ENCODE measurements at regions not wholly inside any gene's neighbourhood (a gene's known extent, or its start where the extent isn't known, plus 50 kb on each side); places are given as distances from the start of the nearest gene placed in this dataset.

GRCh38 chr5:51185850-51186329, 197.4 kb upstream of the ISL1 start:
- H3K9me1 ChIP-seq (replicated peaks; ENCODE audit: control insufficient read depth, extremely low read depth, insufficient read depth, low read length), result no peaks in the 10 kb centered on the region
- H4K20me1 ChIP-seq (replicated peaks; ENCODE audit: control insufficient read depth, extremely low read depth, insufficient read depth, low read length), result no peaks in the 10 kb centered on the region
- TF ChIP-seq JUN (IDR thresholded peaks at IDR 0.05; ENCODE audit: borderline replicate concordance, insufficient read depth, insufficient read length, low read depth) (no peak), POLR2A (IDR thresholded peaks at IDR 0.05; ENCODE audit: low read depth, low read length) (no peak), EZH2 (IDR thresholded peaks at IDR 0.05; ENCODE audit: borderline replicate concordance, low read depth, low read length, severe bottlenecking) (no peak), MYC (IDR thresholded peaks at IDR 0.05; ENCODE audit: low read depth, low read length) (no peak)
- no peak overlapping the region for H3K27ac ChIP-seq (ENCODE audit: insufficient read depth, low read depth, low read length)
- FAIRE-seq (no peak), DNase-seq (ENCODE audit: low read depth, low spot score) (no peak)
- H3K4me1 ChIP-seq (ENCODE audit: control insufficient read depth, extremely low read depth, insufficient read depth, low read length), result no peaks in the 10 kb centered on the region
- H3K36me3 ChIP-seq (ENCODE audit: control insufficient read depth in 2 of 2, extremely low read depth in 1 of 2, insufficient read depth in 2 of 2, low read length in 2 of 2), result no peaks in the 10 kb centered on the region
- H3K27me3 ChIP-seq (ENCODE audit: control insufficient read depth in 2 of 2, insufficient read depth in 2 of 2, low read length in 2 of 2), result no peaks in the 10 kb centered on the region
- no peaks in the 10 kb centered on the region for H3K9me3 ChIP-seq (replicated peaks; ENCODE audit: control insufficient read depth, insufficient read depth, low read length)
- no peak overlapping the region for H3K4me3 ChIP-seq (replicated peaks in 1 of 3; ENCODE audit: insufficient read depth in 1 of 3, low read depth in 1 of 3, low read length in 3 of 3)
- H2AFZ ChIP-seq (ENCODE audit: low read depth, low read length), result no peak overlapping the region
- H3K4me2 ChIP-seq (ENCODE audit: insufficient read depth, low read length), result no peak overlapping the region
- dilution Hi-C loops (cut with MboI; ENCODE audit: extremely low pct_ligation_motif_present, low sequenced_read_pairs), result no loop called here
- ChIA-PET POLR2A (no interaction called here), CTCF (no interaction called here)
- BruUV-seq (replicated peaks), result no TSS peak
- H3K79me2 ChIP-seq (ENCODE audit: control insufficient read depth, insufficient read depth, low read length), result no peaks in the 10 kb centered on the region
- H3K9ac ChIP-seq (replicated peaks; ENCODE audit: extremely low read depth, insufficient read depth, low read length), result no peak overlapping the region
- intact Hi-C loops (cut with micrococcal nuclease), result no loop called here

DNA sequence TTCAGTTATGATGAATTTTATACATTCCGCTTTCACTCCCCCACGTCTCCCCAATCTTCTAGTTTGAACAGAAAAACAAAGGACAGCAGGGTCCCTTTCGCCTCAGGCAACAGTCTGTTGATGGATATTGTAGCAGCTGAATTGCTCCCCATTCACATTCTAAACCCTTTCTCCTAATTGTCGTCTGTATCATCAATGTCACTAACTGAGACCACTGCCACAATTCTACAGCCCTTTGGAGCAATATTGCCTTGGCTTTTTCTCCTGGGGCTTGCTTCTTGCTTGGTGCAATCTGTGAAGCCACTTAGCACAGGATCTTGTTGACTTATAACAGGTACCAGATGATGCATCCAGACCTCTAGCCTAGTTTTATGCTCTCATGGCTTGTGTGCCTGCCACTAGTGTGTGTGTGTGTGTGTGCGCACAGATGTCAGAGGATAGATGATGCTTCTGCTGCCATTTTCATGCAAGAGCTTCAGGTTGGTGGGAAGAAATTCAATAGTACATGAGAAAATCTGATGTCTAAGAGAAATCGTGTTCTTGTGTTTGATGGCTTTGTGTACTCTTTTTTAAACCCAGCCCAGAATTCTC, 195.2 kb upstream of the ISL1 start:
- Histone ChIP-seq H3K9me3 (replicated peaks; ENCODE audit: control insufficient read depth, insufficient read depth, low read length) (no peaks in the 10 kb centered on the region), H4K20me1 (replicated peaks; ENCODE audit: control insufficient read depth, extremely low read depth, insufficient read depth, low read length) (no peaks in the 10 kb centered on the region), H3K27ac (ENCODE audit: insufficient read depth, low read depth, low read length) (no peak overlapping the region), H3K9ac (replicated peaks; ENCODE audit: extremely low read depth, insufficient read depth, low read length) (no peak overlapping the region), H3K36me3 (ENCODE audit: control insufficient read depth in 2 of 2, extremely low read depth in 1 of 2, insufficient read depth in 2 of 2, low read length in 2 of 2) (no peaks in the 10 kb centered on the region), H2AFZ (ENCODE audit: low read depth, low read length) (no peak overlapping the region), H3K9me1 (replicated peaks; ENCODE audit: control insufficient read depth, extremely low read depth, insufficient read depth, low read length) (no peaks in the 10 kb centered on the region), H3K4me3 (replicated peaks in 1 of 3; ENCODE audit: insufficient read depth in 1 of 3, low read depth in 1 of 3, low read length in 3 of 3) (no peak overlapping the region), H3K79me2 (ENCODE audit: control insufficient read depth, insufficient read depth, low read length) (no peaks in the 10 kb centered on the region), H3K4me2 (ENCODE audit: insufficient read depth, low read length) (no peak overlapping the region), H3K4me1 (ENCODE audit: control insufficient read depth, extremely low read depth, insufficient read depth, low read length) (no peaks in the 10 kb centered on the region), H3K27me3 (ENCODE audit: control insufficient read depth in 2 of 2, insufficient read depth in 2 of 2, low read length in 2 of 2) (no peaks in the 10 kb centered on the region)
- DNase-seq (ENCODE audit: low read depth, low spot score), result no peak
- FAIRE-seq, result no peak
- dilution Hi-C loops (cut with MboI; ENCODE audit: extremely low pct_ligation_motif_present, low sequenced_read_pairs) (no loop called here), intact Hi-C loops (cut with micrococcal nuclease) (no loop called here)
- ChIA-PET POLR2A (no interaction called here), CTCF (no interaction called here)
- no TSS peak for BruUV-seq (replicated peaks)
- no peak for TF ChIP-seq POLR2A (IDR thresholded peaks at IDR 0.05; ENCODE audit: low read depth, low read length)
- TF ChIP-seq, protein P1, sequence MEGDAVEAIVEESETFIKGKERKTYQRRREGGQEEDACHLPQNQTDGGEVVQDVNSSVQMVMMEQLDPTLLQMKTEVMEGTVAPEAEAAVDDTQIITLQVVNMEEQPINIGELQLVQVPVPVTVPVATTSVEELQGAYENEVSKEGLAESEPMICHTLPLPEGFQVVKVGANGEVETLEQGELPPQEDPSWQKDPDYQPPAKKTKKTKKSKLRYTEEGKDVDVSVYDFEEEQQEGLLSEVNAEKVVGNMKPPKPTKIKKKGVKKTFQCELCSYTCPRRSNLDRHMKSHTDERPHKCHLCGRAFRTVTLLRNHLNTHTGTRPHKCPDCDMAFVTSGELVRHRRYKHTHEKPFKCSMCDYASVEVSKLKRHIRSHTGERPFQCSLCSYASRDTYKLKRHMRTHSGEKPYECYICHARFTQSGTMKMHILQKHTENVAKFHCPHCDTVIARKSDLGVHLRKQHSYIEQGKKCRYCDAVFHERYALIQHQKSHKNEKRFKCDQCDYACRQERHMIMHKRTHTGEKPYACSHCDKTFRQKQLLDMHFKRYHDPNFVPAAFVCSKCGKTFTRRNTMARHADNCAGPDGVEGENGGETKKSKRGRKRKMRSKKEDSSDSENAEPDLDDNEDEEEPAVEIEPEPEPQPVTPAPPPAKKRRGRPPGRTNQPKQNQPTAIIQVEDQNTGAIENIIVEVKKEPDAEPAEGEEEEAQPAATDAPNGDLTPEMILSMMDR (IDR thresholded peaks at IDR 0.05; ENCODE audit: extremely low read depth in 1 of 2, insufficient read depth in 1 of 2, low read depth in 1 of 2, low read length in 2 of 2), result no peak
- TF ChIP-seq MAX (IDR thresholded peaks at IDR 0.05; ENCODE audit: insufficient read depth, insufficient read length), result no peak
- TF ChIP-seq FOS (IDR thresholded peaks at IDR 0.05; ENCODE audit: borderline replicate concordance, insufficient read depth, low read length), result no peak
- no peak for TF ChIP-seq JUN (IDR thresholded peaks at IDR 0.05; ENCODE audit: borderline replicate concordance, insufficient read depth, insufficient read length, low read depth)
- no peak for TF ChIP-seq MYC (IDR thresholded peaks at IDR 0.05; ENCODE audit: low read depth, low read length)
- TF ChIP-seq EZH2 (IDR thresholded peaks at IDR 0.05; ENCODE audit: borderline replicate concordance, low read depth, low read length, severe bottlenecking), result no peak
- no peak for TF ChIP-seq GATA2 (IDR thresholded peaks at IDR 0.05; ENCODE audit: insufficient read depth, insufficient read length, low read depth, low read length)
- no peak for TF ChIP-seq POLR2AphosphoS5 (IDR thresholded peaks at IDR 0.05; ENCODE audit: insufficient read depth, low read depth, low read length)

Data from endothelial cell of umbilical vein (primary cell).